Anterior cingulate cortex (tissue), 58 donors: ENCODE measurements at regions not wholly inside any gene's neighbourhood (a gene's known extent, or its start where the extent isn't known, plus 50 kb on each side); places are given as distances from the start of the nearest gene placed in this dataset.

Source experiments
- DNase-seq, 58 donors: peaks; one replicate each; lab custom pipeline; 2025; lab: John Stamatoyannopoulos, UW

GRCh38 chr18:76557026-76557575 lies 62.1 kb upstream of the ZNF516 start:
- no peak for DNase-seq

GRCh38 chr18:76554547-76555222 lies 59.6 kb upstream of the ZNF516 start:
- no peak for DNase-seq

- no peak for DNase-seq
Observed at GRCh38 chr18:76553715-76554546, 58.9 kb upstream of the ZNF516 start.

GRCh38 chr18:76548541-76548940 lies 53.5 kb upstream of the ZNF516 start:
- no peak for DNase-seq

- no peak for DNase-seq
Observed at GRCh38 chr18:76547296-76547695, 52.3 kb upstream of the ZNF516 start.

GRCh38 chr18:76546436-76546835 lies 51.4 kb upstream of the ZNF516 start:
- DNase-seq = no peak

GRCh38 chr18:76546088-76546435 lies 51.0 kb upstream of the ZNF516 start:
- DNase-seq = no peak

- no peak for DNase-seq
Observed at GRCh38 chr18:76545433-76546087, 50.5 kb upstream of the ZNF516 start.

GRCh38 chr18:76544511-76545345 lies 49.7 kb upstream of the ZNF516 start:
- no peak for DNase-seq
